GM12878 (cell line): ENCODE measurements at regions not wholly inside any gene's neighbourhood (a gene's known extent, or its start where the extent isn't known, plus 50 kb on each side); places are given as distances from the start of the nearest gene placed in this dataset.

Source experiments
- ATAC-seq: fragments of 200-7000 bp; cut with Tn5 transposase; 3 replicates; pipeline ENCODE4 v1.9.1; 2020; ENCODE audit warnings: mild to moderate bottlenecking, moderate library complexity
- BruUV-seq: library from RNA; stranded (reverse); fragments of 400-500 nt; replicated peaks from 2 replicates; lab custom pipeline; 2021; lab: Mats Ljungman, UMichigan
- CTCF ChIA-PET: fragments of 300-600 bp; sonication (Branson Sonifier 250); formaldehyde crosslinking; extraction: SDS; loops from one replicate; lab custom pipeline; 2021; ENCODE audit warnings: inconsistent platforms; lab: Yijun Ruan, JAX
- POLR2A ChIA-PET: fragments of 350-600 bp; formaldehyde crosslinking; extraction: SDS; loops from one replicate; lab custom pipeline; 2021; ENCODE audit warnings: inconsistent platforms; lab: Charles Lee
- RAD21 ChIA-PET: fragments of 300-600 bp; sonication (Branson Sonifier 250); formaldehyde crosslinking; loops from one replicate; lab custom pipeline; 2023; ENCODE audit warnings: antibody characterized with exemption; ENCODE audit not compliant: unreplicated experiment; lab: Charles Lee
- SMC1A ChIA-PET: fragments of 300-600 bp; sonication (Branson Sonifier 250); formaldehyde crosslinking; loops from one replicate; lab custom pipeline; 2023; ENCODE audit not compliant: unreplicated experiment, uncharacterized antibody; lab: Charles Lee
- DNase-seq: peaks from one replicate; pipeline ENCODE4 v3.0.0-alpha.2; 2011; ENCODE audit warnings: low read depth, low spot score
- FAIRE-seq: peaks from 3 replicates; lab custom pipeline; 2011; peaks lifted over from hg19 to GRCh38; lab: Jason Lieb, UNC
- H2AFZ ChIP-seq: 2 replicates; pipeline ENCODE4 v1.6.0; 2011; ENCODE audit warnings: low read depth, low read length, control low read depth; ENCODE audit not compliant: control insufficient read depth
- H3K27ac ChIP-seq: 2 replicates; pipeline ENCODE4 v1.5.1; 2011; ENCODE audit warnings: control low read depth; ENCODE audit not compliant: control insufficient read depth, insufficient read depth
- H3K27me3 ChIP-seq, 2 experiments: replicated peaks in 1 of 2; 2 replicates each; pipeline versions ENCODE4 v1.6.0 to v1.6.1; 2011; ENCODE audit warnings: low read length in 1 of 2; ENCODE audit not compliant: control insufficient read depth in 2 of 2, insufficient read depth in 2 of 2
- H3K36me3 ChIP-seq, 2 experiments: 2 replicates each; pipeline ENCODE4 v1.5.1; 2011; ENCODE audit warnings: low read length in 1 of 2; ENCODE audit not compliant: control insufficient read depth in 2 of 2, insufficient read depth in 2 of 2
- H3K4me1 ChIP-seq: 2 replicates; pipeline ENCODE4 v1.6.1; 2011; ENCODE audit warnings: mild to moderate bottlenecking, low read length, moderate library complexity, mixed read lengths; ENCODE audit not compliant: control insufficient read depth, insufficient read depth
- H3K4me2 ChIP-seq: 2 replicates; pipeline ENCODE4 v1.6.0; 2011; ENCODE audit warnings: control low read depth; ENCODE audit not compliant: control insufficient read depth, insufficient read depth
- H3K4me3 ChIP-seq: fragments of 200-600 bp; sonication (generic); 2 replicates; pipeline ENCODE4 v1.5.1; 2016
- H3K79me2 ChIP-seq: 2 replicates; pipeline ENCODE4 v1.6.0; 2011; ENCODE audit warnings: low read length; ENCODE audit not compliant: control insufficient read depth, insufficient read depth
- H3K9ac ChIP-seq: 2 replicates; pipeline ENCODE4 v1.8.0; 2011; ENCODE audit warnings: low read length, control low read depth, mixed read lengths; ENCODE audit not compliant: control insufficient read depth, insufficient read depth
- H3K9me3 ChIP-seq: replicated peaks from 3 replicates; pipeline ENCODE4 v1.5.1; 2011; ENCODE audit warnings: mild to moderate bottlenecking, low read length; ENCODE audit not compliant: control insufficient read depth, insufficient read depth
- H4K20me1 ChIP-seq: 2 replicates; pipeline ENCODE4 v1.6.0; 2011; ENCODE audit not compliant: control insufficient read depth, insufficient read depth
- CBX5 ChIP-seq: sonication (generic); IDR thresholded peaks from 2 replicates; pipeline ENCODE4 v1.6.1; 2016; ENCODE audit warnings: low read depth, moderate library complexity, mild to moderate bottlenecking, inconsistent platforms
- LARP7 ChIP-seq: fragments of 450-650 bp; IDR thresholded peaks from 2 replicates; pipeline ENCODE4 v1.6.1; 2017; ENCODE audit warnings: mild to moderate bottlenecking
- NR2C2 ChIP-seq: IDR thresholded peaks from 2 replicates; pipeline ENCODE4 v1.6.1; 2011; ENCODE audit warnings: borderline replicate concordance, low read depth; ENCODE audit not compliant: control insufficient read depth, insufficient read length
- ZNF274 ChIP-seq: IDR thresholded peaks from one replicate; pipeline ENCODE4 v1.8.0; 2011; ENCODE audit not compliant: insufficient read length, insufficient read depth
- WGBS: methylation state at CpG from one replicate; pipeline ENCODE4 v1.1.6; 2016; ENCODE audit warnings: low lambda C conversion rate; ENCODE audit not compliant: insufficient replicate concordance, insufficient coverage; ENCODE audit errors: missing lambda C conversion rate; 5-methylcytosine and 5-hydroxymethylcytosine counted together
- in situ Hi-C: fragments of 300-500 bp; cut with MboI; formaldehyde crosslinking; loops from 9 replicates; pipeline ENCODE4 v1.14.3; 2018; ENCODE audit warnings: mixed read lengths
- intact Hi-C: fragments of 100-400 bp; cut with micrococcal nuclease; formaldehyde crosslinking; loops from one replicate; pipeline ENCODE4 v1.14.2; 2022; ENCODE audit not compliant: unreplicated experiment
- TF ChIP-seq, protein P1 (sequence below), 3 experiments: IDR thresholded peaks in 2 of 3; conservative IDR thresholded peaks in 1 of 3; 2 replicates each; pipeline ENCODE4 v1.5.1; 2011; ENCODE audit warnings: low read depth in 3 of 3, low read length in 3 of 3, mild to moderate bottlenecking in 3 of 3, control low read depth in 2 of 3, moderate library complexity in 2 of 3, inconsistent platforms in 1 of 3, mixed read lengths in 1 of 3; ENCODE audit not compliant: control insufficient read depth in 2 of 3, insufficient read depth in 1 of 3; ENCODE audit errors: extremely low read depth in 1 of 3
- TF ChIP-seq, protein P2 (sequence below): fragments of 150-350 bp; IDR thresholded peaks from 2 replicates; pipeline ENCODE4 v1.6.1; 2014; ENCODE audit warnings: mild to moderate bottlenecking, low read depth, low read length
- TF ChIP-seq, protein P3 (sequence below): fragments of 450-650 bp; conservative IDR thresholded peaks from 2 replicates; pipeline ENCODE4 v1.6.1; 2017; ENCODE audit warnings: mild to moderate bottlenecking, moderate library complexity

DNA sequence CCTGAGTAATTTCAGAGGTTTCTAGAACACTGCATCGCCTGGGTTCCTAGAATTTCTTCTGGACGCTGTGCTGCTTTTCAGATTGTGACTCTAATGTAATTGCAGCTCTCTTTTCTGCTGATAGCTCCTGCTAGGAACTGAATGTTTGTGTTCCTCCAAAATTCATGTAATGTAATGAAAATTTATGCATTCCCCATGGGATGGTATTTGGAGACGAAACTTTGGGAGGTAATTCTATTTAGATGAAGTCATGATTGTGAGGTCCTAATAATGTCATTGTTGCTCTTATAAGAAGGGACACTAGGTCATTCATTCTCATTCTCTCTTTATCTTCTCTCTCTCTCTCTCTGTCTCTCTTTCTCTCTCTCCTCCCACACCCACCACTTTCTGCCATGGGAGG, 223.9 kb upstream of the DOK6 start:
- no peaks in the 10 kb centered on the region for H3K4me1 ChIP-seq
- TF ChIP-seq NR2C2 (no peak), ZNF274 (no peak), CBX5 (no peak)
- TF ChIP-seq, protein P1, sequence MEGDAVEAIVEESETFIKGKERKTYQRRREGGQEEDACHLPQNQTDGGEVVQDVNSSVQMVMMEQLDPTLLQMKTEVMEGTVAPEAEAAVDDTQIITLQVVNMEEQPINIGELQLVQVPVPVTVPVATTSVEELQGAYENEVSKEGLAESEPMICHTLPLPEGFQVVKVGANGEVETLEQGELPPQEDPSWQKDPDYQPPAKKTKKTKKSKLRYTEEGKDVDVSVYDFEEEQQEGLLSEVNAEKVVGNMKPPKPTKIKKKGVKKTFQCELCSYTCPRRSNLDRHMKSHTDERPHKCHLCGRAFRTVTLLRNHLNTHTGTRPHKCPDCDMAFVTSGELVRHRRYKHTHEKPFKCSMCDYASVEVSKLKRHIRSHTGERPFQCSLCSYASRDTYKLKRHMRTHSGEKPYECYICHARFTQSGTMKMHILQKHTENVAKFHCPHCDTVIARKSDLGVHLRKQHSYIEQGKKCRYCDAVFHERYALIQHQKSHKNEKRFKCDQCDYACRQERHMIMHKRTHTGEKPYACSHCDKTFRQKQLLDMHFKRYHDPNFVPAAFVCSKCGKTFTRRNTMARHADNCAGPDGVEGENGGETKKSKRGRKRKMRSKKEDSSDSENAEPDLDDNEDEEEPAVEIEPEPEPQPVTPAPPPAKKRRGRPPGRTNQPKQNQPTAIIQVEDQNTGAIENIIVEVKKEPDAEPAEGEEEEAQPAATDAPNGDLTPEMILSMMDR (IDR thresholded peaks at IDR 0.05 in 2 of 3, conservative IDR thresholded peaks at IDR 0.05 in 1 of 3; ENCODE audit: control insufficient read depth in 2 of 3, extremely low read depth in 1 of 3, insufficient read depth in 1 of 3, low read depth in 3 of 3, low read length in 3 of 3) = no peak
- TF ChIP-seq, all 136 proteins: peak for 0
- CTCF ChIA-PET = no interaction called here
- RAD21 ChIA-PET = no interaction called here
- no peaks in the 10 kb centered on the region for H3K9me3 ChIP-seq
- WGBS = 14% methylated on average over 3 of the region's 3 CpGs
- H3K79me2 ChIP-seq = no peaks in the 10 kb centered on the region
- H3K27ac ChIP-seq = no peak overlapping the region
- FAIRE-seq = no peak
- no peak overlapping the region for H3K4me2 ChIP-seq
- POLR2A ChIA-PET = no interaction called here
- H3K9ac ChIP-seq = no peak overlapping the region
- intact Hi-C loops = no loop called here
- SMC1A ChIA-PET = no interaction called here
- no peaks in the 10 kb centered on the region for H4K20me1 ChIP-seq
- no peak for ATAC-seq
- H3K4me3 ChIP-seq = no peak overlapping the region
- BruUV-seq = no TSS peak
- in situ Hi-C loops = no loop called here
- no peaks in the 10 kb centered on the region for H3K27me3 ChIP-seq
- no peak for DNase-seq
- H3K36me3 ChIP-seq = no peaks in the 10 kb centered on the region
- no peak overlapping the region for H2AFZ ChIP-seq

DNA sequence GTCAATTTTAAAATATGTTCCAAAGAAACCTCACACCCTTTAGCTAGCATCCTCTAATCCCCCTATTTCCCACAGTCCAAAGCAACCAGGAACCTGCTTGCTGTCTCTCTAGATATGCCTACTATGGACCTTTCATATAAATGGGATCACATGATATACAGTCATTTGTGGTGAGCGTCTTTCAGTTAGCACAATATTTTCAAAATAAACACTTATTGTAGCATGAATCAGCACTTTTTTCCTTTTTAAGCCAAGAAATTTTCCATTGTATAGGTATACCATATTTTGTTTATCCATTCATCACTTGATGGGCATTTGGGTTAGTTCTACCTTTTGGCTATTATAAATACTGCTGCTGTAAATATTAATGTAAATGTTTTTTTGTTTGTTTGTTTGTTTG, 223.0 kb upstream of the DOK6 start:
- intact Hi-C loops = no loop called here
- Histone ChIP-seq H3K36me3 (no peaks in the 10 kb centered on the region), H3K4me2 (no peak overlapping the region), H4K20me1 (no peaks in the 10 kb centered on the region), H2AFZ (no peak overlapping the region), H3K27me3 (no peaks in the 10 kb centered on the region), H3K79me2 (no peaks in the 10 kb centered on the region), H3K27ac (no peak overlapping the region), H3K9me3 (no peaks in the 10 kb centered on the region), H3K9ac (no peak overlapping the region), H3K4me1 (no peaks in the 10 kb centered on the region), H3K4me3 (no peak overlapping the region)
- in situ Hi-C loops = no loop called here
- ATAC-seq (no peak), DNase-seq (no peak), FAIRE-seq (no peak)
- ChIA-PET CTCF (no interaction called here), SMC1A (no interaction called here), RAD21 (no interaction called here), POLR2A (no interaction called here)
- 0% methylated on average over 1 of the region's 1 CpG for WGBS
- TF ChIP-seq, protein P2, sequence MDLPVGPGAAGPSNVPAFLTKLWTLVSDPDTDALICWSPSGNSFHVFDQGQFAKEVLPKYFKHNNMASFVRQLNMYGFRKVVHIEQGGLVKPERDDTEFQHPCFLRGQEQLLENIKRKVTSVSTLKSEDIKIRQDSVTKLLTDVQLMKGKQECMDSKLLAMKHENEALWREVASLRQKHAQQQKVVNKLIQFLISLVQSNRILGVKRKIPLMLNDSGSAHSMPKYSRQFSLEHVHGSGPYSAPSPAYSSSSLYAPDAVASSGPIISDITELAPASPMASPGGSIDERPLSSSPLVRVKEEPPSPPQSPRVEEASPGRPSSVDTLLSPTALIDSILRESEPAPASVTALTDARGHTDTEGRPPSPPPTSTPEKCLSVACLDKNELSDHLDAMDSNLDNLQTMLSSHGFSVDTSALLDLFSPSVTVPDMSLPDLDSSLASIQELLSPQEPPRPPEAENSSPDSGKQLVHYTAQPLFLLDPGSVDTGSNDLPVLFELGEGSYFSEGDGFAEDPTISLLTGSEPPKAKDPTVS = no peak
- no peak for TF ChIP-seq LARP7
- TF ChIP-seq, protein P3, sequence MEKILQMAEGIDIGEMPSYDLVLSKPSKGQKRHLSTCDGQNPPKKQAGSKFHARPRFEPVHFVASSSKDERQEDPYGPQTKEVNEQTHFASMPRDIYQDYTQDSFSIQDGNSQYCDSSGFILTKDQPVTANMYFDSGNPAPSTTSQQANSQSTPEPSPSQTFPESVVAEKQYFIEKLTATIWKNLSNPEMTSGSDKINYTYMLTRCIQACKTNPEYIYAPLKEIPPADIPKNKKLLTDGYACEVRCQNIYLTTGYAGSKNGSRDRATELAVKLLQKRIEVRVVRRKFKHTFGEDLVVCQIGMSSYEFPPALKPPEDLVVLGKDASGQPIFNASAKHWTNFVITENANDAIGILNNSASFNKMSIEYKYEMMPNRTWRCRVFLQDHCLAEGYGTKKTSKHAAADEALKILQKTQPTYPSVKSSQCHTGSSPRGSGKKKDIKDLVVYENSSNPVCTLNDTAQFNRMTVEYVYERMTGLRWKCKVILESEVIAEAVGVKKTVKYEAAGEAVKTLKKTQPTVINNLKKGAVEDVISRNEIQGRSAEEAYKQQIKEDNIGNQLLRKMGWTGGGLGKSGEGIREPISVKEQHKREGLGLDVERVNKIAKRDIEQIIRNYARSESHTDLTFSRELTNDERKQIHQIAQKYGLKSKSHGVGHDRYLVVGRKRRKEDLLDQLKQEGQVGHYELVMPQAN = no peak
- BruUV-seq = no TSS peak
